ENCODE measurements at regions not wholly inside any gene's neighbourhood (a gene's known extent, or its start where the extent isn't known, plus 50 kb on each side); places are given as distances from the start of the nearest gene placed in this dataset.

- no peak for TF ChIP-seq ZNF430 (CRISPR knock-in tag; IDR thresholded peaks at IDR 0.05)
- no peak for TF ChIP-seq DZIP1 (CRISPR knock-in tag; IDR thresholded peaks at IDR 0.05)
- TF ChIP-seq ZNF674 (CRISPR knock-in tag; IDR thresholded peaks at IDR 0.05; ENCODE audit: low read depth), result no peak
- TF ChIP-seq HNF1B (CRISPR knock-in tag; IDR thresholded peaks at IDR 0.05), result no peak
- no peak for TF ChIP-seq RCOR2 (CRISPR knock-in tag; IDR thresholded peaks at IDR 0.05)
Observed at GRCh38 chr4:18404642-18405041, 383.1 kb upstream of the LCORL start (continued).

GRCh38 chr4:18403327-18403726 is 381.8 kb upstream of the LCORL start:
- 4% methylated on average over 3 of the region's 3 CpGs for WGBS (ENCODE audit: low lambda C conversion rate)
- FAIRE-seq (no peak), DNase-seq (ENCODE audit: low spot score) (no peak), ATAC-seq (no peak)
- Histone ChIP-seq H2AFZ (ENCODE audit: low read length) (no peak overlapping the region), H3K79me2 (ENCODE audit: insufficient read depth, low read length) (no peaks in the 10 kb centered on the region), H3K4me2 (ENCODE audit: low read depth, low read length) (no peak overlapping the region), H3K9ac (ENCODE audit: insufficient read depth, low read depth, low read length) (no peak overlapping the region), H4K20me1 (ENCODE audit: insufficient read depth, low read length) (no peaks in the 10 kb centered on the region), H3K27ac (ENCODE audit: extremely low read length, insufficient read depth, low read length) (no peak overlapping the region), H3K9me3 (ENCODE audit: low read length) (no peaks in the 10 kb centered on the region), H3K36me3 (replicated peaks in 1 of 2; ENCODE audit: control insufficient read depth in 1 of 2, insufficient read depth in 2 of 2, low read length in 2 of 2) (no peaks in the 10 kb centered on the region), H3K27me3 (ENCODE audit: control insufficient read depth in 1 of 2, insufficient read depth in 2 of 2, low read length in 2 of 2) (no peaks in the 10 kb centered on the region; a peak in 1 of 5 replicates), H3K4me3 (replicated peaks in 1 of 3; ENCODE audit: insufficient read depth in 1 of 3, low read depth in 2 of 3, low read length in 3 of 3) (no peak overlapping the region), H3K4me1 (ENCODE audit: insufficient read depth, low read length) (no peaks in the 10 kb centered on the region)
- ChIA-PET CTCF (ENCODE audit: low intra/inter-chr PET ratio, low total read pairs) (no interaction called here), POLR2A (no interaction called here)
- intact Hi-C loops (cut with micrococcal nuclease; ENCODE audit: unreplicated experiment), result no loop called here
- in situ Hi-C loops (cut with HindIII; ENCODE audit: extremely low pct_ligation_motif_present, low pct_unique_long_range_greater_than_20kb), result no loop called here
- BruUV-seq (replicated peaks), result no TSS peak
- TF ChIP-seq IRX3 (CRISPR knock-in tag; IDR thresholded peaks at IDR 0.05; ENCODE audit: borderline replicate concordance, low read depth), result no peak
- no peak for TF ChIP-seq ZNF768 (CRISPR knock-in tag; IDR thresholded peaks at IDR 0.05)
- TF ChIP-seq LBX2 (CRISPR knock-in tag; IDR thresholded peaks at IDR 0.05; ENCODE audit: borderline replicate concordance), result no peak
- TF ChIP-seq GLMP (CRISPR knock-in tag; IDR thresholded peaks at IDR 0.05; ENCODE audit: borderline replicate concordance), result no peak
- no peak for TF ChIP-seq ATF3 (CRISPR knock-in tag; IDR thresholded peaks at IDR 0.05)
- no peak for TF ChIP-seq NCOA5 (CRISPR knock-in tag; IDR thresholded peaks at IDR 0.05)
- no peak for TF ChIP-seq CENPT (CRISPR knock-in tag; IDR thresholded peaks at IDR 0.05; ENCODE audit: low read depth)
- no peak for TF ChIP-seq NFE2L1 (CRISPR knock-in tag; IDR thresholded peaks at IDR 0.05; ENCODE audit: borderline replicate concordance)
- no peak for TF ChIP-seq ZBTB34 (CRISPR knock-in tag; IDR thresholded peaks at IDR 0.05)

All from HepG2 (cell line).